SKM-1 treated with dmso at 0.1 percent for 144 hours (cell line): ENCODE measurements at regions not wholly inside any gene's neighbourhood (a gene's known extent, or its start where the extent isn't known, plus 50 kb on each side); places are given as distances from the start of the nearest gene placed in this dataset.

ENCODE experiments used
- DNase-seq: peaks from one replicate; lab custom pipeline; 2025; ENCODE audit not compliant: unreplicated experiment; lab: John Stamatoyannopoulos, UW

GRCh38 chr15:38646716-38647115 is 82.1 kb upstream of the RASGRP1 start:
- DNase-seq, result no peak

GRCh38 chr15:38647683-38648082 is 83.1 kb upstream of the RASGRP1 start:
- DNase-seq, result no peak

- DNase-seq, result peak; percentile 48
These were observed 83.7 kb upstream of the RASGRP1 start for GRCh38 chr15:38648121-38648843.

GRCh38 chr15:38650384-38650783 is 85.8 kb upstream of the RASGRP1 start:
- no peak for DNase-seq

- DNase-seq, result peak; percentile 72
These were observed 86.3 kb upstream of the RASGRP1 start for GRCh38 chr15:38650936-38651327.

GRCh38 chr15:38651328-38652038 is 86.9 kb upstream of the RASGRP1 start:
- no peak for DNase-seq

GRCh38 chr15:38652183-38652794 is 87.7 kb upstream of the RASGRP1 start:
- no peak for DNase-seq

GRCh38 chr15:38652998-38653397 is 88.4 kb upstream of the RASGRP1 start:
- no peak for DNase-seq

- no peak for DNase-seq
These were observed 93.8 kb upstream of the RASGRP1 start for GRCh38 chr15:38658431-38658830.

- no peak for DNase-seq
These were observed 96.1 kb upstream of the RASGRP1 start for GRCh38 chr15:38660738-38661137.

- peak; percentile 33 for DNase-seq
These were observed 97.6 kb upstream of the RASGRP1 start for GRCh38 chr15:38662033-38662802.

- DNase-seq, result no peak
These were observed 98.2 kb upstream of the RASGRP1 start for GRCh38 chr15:38662805-38663204.

GRCh38 chr15:38665586-38666305 is 101.1 kb upstream of the RASGRP1 start:
- no peak for DNase-seq

- no peak for DNase-seq
These were observed 102.4 kb upstream of the RASGRP1 start for GRCh38 chr15:38666865-38667510.

- no peak for DNase-seq
These were observed 103.6 kb upstream of the RASGRP1 start for GRCh38 chr15:38667890-38668850.

- no peak for DNase-seq
These were observed 104.3 kb upstream of the RASGRP1 start for GRCh38 chr15:38668898-38669391.

GRCh38 chr15:38670128-38671005 is 105.8 kb upstream of the RASGRP1 start:
- no peak for DNase-seq

GRCh38 chr15:38671006-38671387 is 106.4 kb upstream of the RASGRP1 start:
- no peak for DNase-seq
